ENCODE measurements at regions not wholly inside any gene's neighbourhood (a gene's known extent, or its start where the extent isn't known, plus 50 kb on each side); places are given as distances from the start of the nearest gene placed in this dataset.
A peak's percentile ranks its signal among the peaks of the same experiment; 100 is the strongest.
"Not testable (repeated sequence)": the region's sequence is repeated elsewhere in the genome, so short reads cannot be mapped to it uniquely, and the experiment has no call there.

DNA sequence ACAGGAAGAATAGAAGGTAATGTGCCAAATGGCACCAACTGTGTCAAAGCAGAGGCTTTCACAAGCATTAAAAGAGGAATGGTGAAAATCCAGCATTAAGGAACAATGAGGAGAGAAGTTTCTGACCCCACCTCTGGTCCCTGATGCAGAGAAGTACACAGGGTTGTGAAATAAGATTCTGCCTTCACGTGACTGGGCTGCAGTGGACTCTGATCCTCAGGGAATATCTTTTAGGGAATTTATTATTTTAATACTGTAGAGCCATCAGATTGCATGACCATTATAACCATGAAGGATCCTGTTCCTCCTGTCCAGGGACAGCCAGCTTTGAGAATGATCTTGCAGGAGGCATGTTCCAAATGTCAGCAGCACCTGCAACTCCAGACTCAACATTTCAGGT lies 74.4 kb upstream of the FAR1 start:
- H3K4me3 ChIP-seq (ENCODE audit: low read depth, low read length) = no peak overlapping the region
- DNase-seq (ENCODE audit: low read depth) = no peak
- TF ChIP-seq, protein P1, sequence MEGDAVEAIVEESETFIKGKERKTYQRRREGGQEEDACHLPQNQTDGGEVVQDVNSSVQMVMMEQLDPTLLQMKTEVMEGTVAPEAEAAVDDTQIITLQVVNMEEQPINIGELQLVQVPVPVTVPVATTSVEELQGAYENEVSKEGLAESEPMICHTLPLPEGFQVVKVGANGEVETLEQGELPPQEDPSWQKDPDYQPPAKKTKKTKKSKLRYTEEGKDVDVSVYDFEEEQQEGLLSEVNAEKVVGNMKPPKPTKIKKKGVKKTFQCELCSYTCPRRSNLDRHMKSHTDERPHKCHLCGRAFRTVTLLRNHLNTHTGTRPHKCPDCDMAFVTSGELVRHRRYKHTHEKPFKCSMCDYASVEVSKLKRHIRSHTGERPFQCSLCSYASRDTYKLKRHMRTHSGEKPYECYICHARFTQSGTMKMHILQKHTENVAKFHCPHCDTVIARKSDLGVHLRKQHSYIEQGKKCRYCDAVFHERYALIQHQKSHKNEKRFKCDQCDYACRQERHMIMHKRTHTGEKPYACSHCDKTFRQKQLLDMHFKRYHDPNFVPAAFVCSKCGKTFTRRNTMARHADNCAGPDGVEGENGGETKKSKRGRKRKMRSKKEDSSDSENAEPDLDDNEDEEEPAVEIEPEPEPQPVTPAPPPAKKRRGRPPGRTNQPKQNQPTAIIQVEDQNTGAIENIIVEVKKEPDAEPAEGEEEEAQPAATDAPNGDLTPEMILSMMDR (IDR thresholded peaks at IDR 0.05; ENCODE audit: low read depth, low read length, missing control alignments) = no peak

DNA sequence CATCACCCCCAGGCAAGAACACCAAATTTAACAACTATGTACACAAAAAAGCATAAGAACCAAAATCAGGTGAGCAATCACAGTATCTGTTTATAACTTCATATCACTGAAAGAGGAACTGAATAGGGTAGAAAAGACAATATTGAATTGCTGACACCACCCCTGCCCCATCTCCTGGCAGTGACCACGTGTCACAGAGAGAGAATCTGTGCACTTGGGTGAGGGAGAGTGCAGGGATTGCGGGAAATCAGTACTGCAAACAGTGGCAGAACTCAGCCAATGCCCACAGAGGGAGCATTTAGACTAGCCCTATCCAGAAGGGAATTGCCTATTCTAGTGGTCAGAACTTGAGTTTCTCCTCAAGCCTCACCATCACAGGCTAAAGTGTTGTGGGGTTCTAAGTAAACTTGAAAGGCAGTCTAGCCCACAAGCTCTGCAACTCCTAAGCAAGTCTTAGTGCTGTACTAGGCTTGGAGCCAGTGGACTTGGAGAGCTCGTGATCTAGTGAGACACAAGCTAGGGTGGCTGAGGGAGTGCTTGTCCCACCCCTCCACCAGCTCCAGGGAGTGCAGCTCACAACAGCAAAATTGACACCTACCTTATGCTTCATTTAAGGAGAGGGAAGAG lies 82.8 kb upstream of the PTH start:
- no peak for DNase-seq (ENCODE audit: low read depth)
- H3K4me3 ChIP-seq (ENCODE audit: low read depth, low read length) = no peak overlapping the region
- TF ChIP-seq, protein P1 (IDR thresholded peaks at IDR 0.05; ENCODE audit: low read depth, low read length, missing control alignments) = no peak

DNA sequence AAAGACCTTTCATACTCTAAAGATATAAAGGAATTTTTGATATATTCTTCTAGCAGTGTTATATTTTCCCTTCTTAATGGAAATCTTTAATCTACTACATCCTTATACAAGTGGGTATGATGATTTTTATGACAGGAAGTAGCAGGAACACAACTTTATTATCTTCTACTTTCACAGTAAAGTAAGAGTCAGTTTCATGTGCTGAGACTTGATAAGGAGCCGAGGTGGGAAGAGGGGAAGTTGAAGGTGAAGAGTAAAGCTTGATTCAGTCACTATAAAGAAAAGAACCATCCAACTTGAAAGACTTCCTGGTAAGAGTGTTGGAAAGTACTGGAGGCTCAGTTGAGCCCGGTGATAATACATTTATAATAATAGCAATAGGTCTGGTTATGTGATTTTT lies 82.1 kb upstream of the PTH start:
- TF ChIP-seq, protein P1 (IDR thresholded peaks at IDR 0.05; ENCODE audit: low read depth, low read length, missing control alignments) = no peak
- H3K4me3 ChIP-seq (ENCODE audit: low read depth, low read length) = no peak overlapping the region
- DNase-seq (ENCODE audit: low read depth) = no peak

DNA sequence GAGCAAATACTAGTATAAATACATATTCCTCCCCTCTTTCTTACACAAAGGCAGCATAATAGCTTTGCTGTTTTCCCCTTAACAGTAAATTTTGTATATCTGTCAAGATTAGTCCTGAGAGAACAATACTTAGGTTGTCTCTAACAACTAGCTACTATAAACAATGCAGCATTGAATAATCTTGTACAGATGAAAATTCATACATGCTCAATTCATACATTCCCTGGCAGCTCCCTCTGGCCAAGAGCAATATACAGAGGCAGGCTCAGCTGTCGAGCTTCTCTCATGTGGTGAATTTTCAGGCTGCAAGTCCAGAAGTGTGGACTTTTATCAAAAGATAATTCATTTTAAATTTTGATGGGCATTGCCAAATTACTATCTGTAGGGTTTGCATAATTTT lies 81.2 kb upstream of the PTH start:
- no peak for DNase-seq (ENCODE audit: low read depth)
- TF ChIP-seq, protein P1 (IDR thresholded peaks at IDR 0.05; ENCODE audit: low read depth, low read length, missing control alignments) = no peak
- H3K4me3 ChIP-seq (ENCODE audit: low read depth, low read length) = no peak overlapping the region

DNA sequence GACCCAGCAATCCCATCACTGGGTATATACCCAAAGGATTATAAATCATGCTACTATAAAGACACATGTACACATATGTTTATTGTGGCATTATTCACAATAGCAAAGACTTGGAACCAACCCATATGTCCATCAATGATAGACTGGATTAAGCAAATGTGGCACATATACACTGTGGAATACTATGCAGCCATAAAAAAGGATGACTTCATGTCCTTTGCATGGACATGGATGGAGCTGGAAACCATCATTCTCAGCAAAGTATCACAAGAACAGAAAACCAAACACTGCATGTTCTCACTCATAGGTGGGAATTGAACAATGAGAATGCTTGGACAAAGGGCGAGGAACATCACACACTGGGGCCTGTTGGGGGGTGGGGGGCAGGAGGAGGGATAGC lies 79.6 kb upstream of the PTH start:
- not testable (repeated sequence) for H3K4me3 ChIP-seq (ENCODE audit: low read depth, low read length); DNase-seq (ENCODE audit: low read depth)

DNA sequence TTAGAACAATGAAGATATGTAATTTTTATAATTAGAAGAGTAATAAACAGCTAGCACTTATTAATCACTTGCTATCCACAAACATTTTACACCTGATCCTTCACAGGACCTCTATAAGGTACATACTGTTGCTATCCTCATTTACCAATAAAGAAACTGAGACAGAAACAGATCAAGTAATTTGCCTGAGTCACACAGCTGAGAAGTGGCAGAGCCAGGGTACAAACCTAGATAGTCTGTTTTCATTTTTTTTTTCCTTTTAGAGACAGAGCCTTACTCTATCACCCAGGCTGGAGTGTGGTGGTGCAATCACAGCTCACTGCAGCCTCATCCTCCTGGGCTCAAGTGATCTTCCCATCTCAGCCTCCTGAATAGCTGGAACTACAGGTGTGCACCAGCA lies 71.8 kb upstream of the PTH start:
- no peak overlapping the region for H3K4me3 ChIP-seq (ENCODE audit: low read depth, low read length)
- no peak for DNase-seq (ENCODE audit: low read depth)
- TF ChIP-seq, protein P1 (IDR thresholded peaks at IDR 0.05; ENCODE audit: low read depth, low read length, missing control alignments) = no peak

DNA sequence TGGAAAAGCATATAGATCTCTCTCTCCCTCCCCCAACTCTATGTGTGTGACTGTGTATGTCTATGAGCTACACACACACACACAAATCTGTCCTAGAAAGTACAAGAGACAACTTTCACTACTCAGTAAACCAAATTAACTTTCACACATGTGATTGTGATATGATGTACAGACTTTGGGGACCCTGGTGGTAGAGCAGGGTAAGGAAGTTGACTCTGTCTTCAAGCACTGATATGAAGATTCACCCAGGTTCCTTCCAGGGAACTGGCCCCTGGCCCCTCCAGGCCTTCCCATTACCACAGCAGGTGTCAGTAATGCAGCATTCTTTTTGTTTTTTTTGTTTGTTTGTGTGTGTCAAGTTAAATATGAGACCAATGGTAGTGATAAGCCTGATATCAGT lies 66.1 kb upstream of the PTH start:
- DNase-seq (ENCODE audit: low read depth) = no peak
- H3K4me3 ChIP-seq (ENCODE audit: low read depth, low read length) = no peak overlapping the region
- TF ChIP-seq, protein P1 (IDR thresholded peaks at IDR 0.05; ENCODE audit: low read depth, low read length, missing control alignments) = peak; percentile 1

DNA sequence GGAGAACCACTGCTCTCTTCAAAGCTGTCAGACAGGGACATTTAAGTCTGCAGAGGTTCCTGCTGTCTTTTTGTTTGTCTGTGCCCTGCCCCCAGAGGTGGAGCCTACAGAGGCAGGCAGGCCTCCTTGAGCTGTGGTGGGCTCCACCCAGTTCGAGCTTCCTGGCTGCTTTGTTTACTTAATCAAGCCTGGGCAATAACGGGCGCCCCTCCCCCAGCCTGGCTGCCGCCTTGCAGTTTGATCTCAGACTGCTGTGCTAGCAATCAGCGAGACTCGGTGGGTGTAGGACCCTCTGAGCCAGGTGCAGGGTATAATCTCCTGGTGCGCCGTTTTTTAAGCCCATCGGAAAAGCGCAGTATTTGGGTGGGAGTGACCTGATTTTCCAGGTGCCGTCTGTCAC lies 64.5 kb upstream of the PTH start:
- not testable (repeated sequence) for H3K4me3 ChIP-seq (ENCODE audit: low read depth, low read length); DNase-seq (ENCODE audit: low read depth)
